ENCODE measurements at regions not wholly inside any gene's neighbourhood (a gene's known extent, or its start where the extent isn't known, plus 50 kb on each side); places are given as distances from the start of the nearest gene placed in this dataset.

DNA sequence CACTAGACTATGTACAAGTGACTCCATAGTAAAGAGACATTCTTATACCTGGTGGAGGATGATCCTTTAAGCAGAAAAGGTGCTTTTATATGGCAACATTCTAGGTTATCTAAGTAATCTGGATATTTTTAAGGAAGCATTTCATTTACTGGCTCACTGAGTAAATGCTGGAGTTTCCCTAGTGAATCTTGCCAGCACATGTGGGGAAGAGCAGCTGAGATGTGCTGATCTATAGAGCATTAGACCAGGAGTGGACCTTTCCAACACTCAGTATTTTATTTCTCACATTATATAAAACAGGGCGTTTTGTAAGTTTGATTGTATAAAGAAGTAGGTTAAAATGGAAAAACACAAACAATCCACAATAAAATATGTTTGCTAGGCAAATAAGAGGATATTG, 478.5 kb downstream of the ATP23 start:
- TF ChIP-seq POLR2AphosphoS5 (IDR thresholded peaks at IDR 0.05; ENCODE audit: low read depth) = no peak
- TF ChIP-seq GABPA (IDR thresholded peaks at IDR 0.05; ENCODE audit: low read depth) = no peak

All from HL-60 (cell line).